Gastrocnemius medialis (tissue), 4 donors: ENCODE measurements at regions not wholly inside any gene's neighbourhood (a gene's known extent, or its start where the extent isn't known, plus 50 kb on each side); places are given as distances from the start of the nearest gene placed in this dataset.

Source experiments
- ATAC-seq, 2 donors: fragments of 150-250 bp; one replicate each; pipeline ENCODE4 v1.9.1; 2016
- DNase-seq, 2 donors: peaks; one replicate each; pipeline ENCODE4 v3.0.0-alpha.2; 2019
- H3K27ac ChIP-seq, 4 donors: fragments of 200-600 bp; sonication (generic); 1 replicate in 1 of 4; 2 replicates in 3 of 4; pipeline ENCODE4 v1.5.1; 2016 to 2018; ENCODE audit warnings: mild to moderate bottlenecking in 2 of 4, moderate library complexity in 1 of 4
- H3K27me3 ChIP-seq, 3 donors: fragments of 200-600 bp; sonication (generic) in 2 of 3; 1 replicate in 1 of 3; 2 replicates in 2 of 3; pipeline versions ENCODE4 v1.5.1 to v1.6.0; 2016 to 2019; ENCODE audit warnings: mild to moderate bottlenecking in 1 of 3, moderate library complexity in 1 of 3
- H3K36me3 ChIP-seq, 2 donors: fragments of 200-600 bp; sonication (generic) in 1 of 2; one replicate each; pipeline ENCODE4 v1.5.1; 2017 to 2018
- H3K4me1 ChIP-seq, 2 donors: fragments of 200-600 bp; sonication (generic) in 1 of 2; one replicate each; pipeline ENCODE4 v1.5.1; 2016 to 2017; ENCODE audit warnings: mild to moderate bottlenecking in 2 of 2
- H3K4me3 ChIP-seq, 4 donors: fragments of 200-600 bp; sonication (generic) in 3 of 4; 1 replicate in 1 of 4; 2 replicates in 3 of 4; pipeline ENCODE4 v1.5.1; 2016 to 2019; ENCODE audit warnings: mild to moderate bottlenecking in 2 of 4
- H3K9me3 ChIP-seq, 3 donors: fragments of 200-600 bp; sonication (generic) in 2 of 3; 1 replicate in 1 of 3; 2 replicates in 2 of 3; pipeline ENCODE4 v1.5.1; 2016 to 2019
- CTCF ChIP-seq, 5 experiments: fragments of 450-650 bp in 3 of 5; fragments of 200-600 bp in 2 of 5; sonication (generic) in 2 of 5; IDR thresholded peaks in 4 of 5; conservative IDR thresholded peaks in 1 of 5; 1 replicate in 4 of 5; 2 replicates in 1 of 5; pipeline ENCODE4 v1.5.1; 2016 to 2019; ENCODE audit warnings: antibody characterized with exemption in 5 of 5, mild to moderate bottlenecking in 3 of 5, moderate library complexity in 3 of 5
- POLR2A ChIP-seq, 2 donors: fragments of 450-650 bp; IDR thresholded peaks; one replicate each; pipeline ENCODE4 v1.6.1; 2017; ENCODE audit warnings: antibody characterized with exemption in 2 of 2, mild to moderate bottlenecking in 2 of 2, moderate library complexity in 2 of 2
- in situ Hi-C, 4 donors: fragments of 200-750 bp; cut with MboI; loops; one replicate each; pipeline versions ENCODE4 v1.15.0 to v1.8.0; 2017; ENCODE audit warnings: low sequenced_read_pairs in 4 of 4
- intact Hi-C: fragments of 100-400 bp; cut with DNase I; formaldehyde crosslinking; loops from one replicate; pipeline ENCODE4 v1.15.1; 2023; ENCODE audit warnings: low total_unique reads

DNA sequence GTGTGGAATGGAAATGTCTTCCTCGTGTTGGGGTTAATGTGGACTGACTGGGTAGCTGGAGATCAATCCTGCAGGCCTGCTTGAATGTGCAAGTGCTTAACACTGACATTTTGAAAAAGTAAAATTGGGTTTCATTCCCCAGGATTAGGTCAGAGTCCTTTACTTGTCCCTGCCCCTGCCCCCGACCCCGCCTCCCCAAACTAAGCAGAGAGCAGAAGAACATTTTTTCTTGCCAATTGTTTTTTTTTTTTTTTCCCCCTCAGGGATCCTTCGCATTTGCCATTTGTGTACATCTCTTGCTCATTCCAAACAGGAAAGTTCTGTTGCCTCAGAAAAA is 147.0 kb upstream of the NR2F2 start:
- intact Hi-C loops = loop anchor here (5.0 to 10.0 kb wide), 2 partner anchors 131 to 151 kb away; partner anchors contain the start of gene NR2F2
- in situ Hi-C loops = no loop called here
- no peak overlapping the region for H3K4me3 ChIP-seq
- TF ChIP-seq CTCF (IDR thresholded peaks at IDR 0.05 in 4 of 5, conservative IDR thresholded peaks at IDR 0.05 in 1 of 5) = no peak
- no peak for TF ChIP-seq POLR2A (IDR thresholded peaks at IDR 0.05)
- H3K4me1 ChIP-seq = peaks cover 0 to 7% of the 10 kb centered on the region in 2 donors
- H3K9me3 ChIP-seq = no peaks in the 10 kb centered on the region
- no peaks in the 10 kb centered on the region for H3K27me3 ChIP-seq
- H3K27ac ChIP-seq = no peak overlapping the region
- ATAC-seq (no peak), DNase-seq (no peak)
- no peaks in the 10 kb centered on the region for H3K36me3 ChIP-seq

DNA sequence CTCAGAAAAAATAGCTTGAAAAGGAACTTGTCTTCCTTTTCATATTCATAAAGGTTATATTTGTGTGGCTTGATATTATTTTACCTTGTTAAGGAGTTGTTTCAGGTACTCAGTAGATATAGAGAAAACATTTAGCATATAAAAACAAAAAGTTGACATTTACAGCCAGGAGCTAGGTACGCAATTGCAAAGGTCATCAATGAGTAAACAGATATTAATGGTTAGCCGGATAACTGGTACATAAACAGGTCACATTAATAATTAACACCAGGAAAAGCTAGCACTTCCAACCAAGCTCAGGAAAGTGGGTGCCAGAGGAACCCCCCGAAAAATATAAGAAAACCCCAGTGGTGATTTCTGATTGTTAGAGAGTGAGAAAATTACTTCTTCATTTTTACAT is 146.6 kb upstream of the NR2F2 start:
- TF ChIP-seq CTCF (IDR thresholded peaks at IDR 0.05 in 4 of 5, conservative IDR thresholded peaks at IDR 0.05 in 1 of 5) (no peak), POLR2A (IDR thresholded peaks at IDR 0.05) (no peak)
- H3K27me3 ChIP-seq = no peaks in the 10 kb centered on the region
- in situ Hi-C loops (no loop called here), intact Hi-C loops (loop anchor here (5.0 to 10.0 kb wide), 2 partner anchors 132 to 151 kb away; partner anchors contain the start of gene NR2F2)
- no peaks in the 10 kb centered on the region for H3K9me3 ChIP-seq
- peaks cover 0 to 7% of the 10 kb centered on the region in 2 donors for H3K4me1 ChIP-seq
- no peak for ATAC-seq
- no peaks in the 10 kb centered on the region for H3K36me3 ChIP-seq
- no peak for DNase-seq
- no peak overlapping the region for H3K27ac ChIP-seq
- H3K4me3 ChIP-seq = no peak overlapping the region

- no peak overlapping the region for H3K4me3 ChIP-seq
- H3K36me3 ChIP-seq = no peaks in the 10 kb centered on the region
- peaks cover 0 to 7% of the 10 kb centered on the region in 2 donors for H3K4me1 ChIP-seq
- no peaks in the 10 kb centered on the region for H3K27me3 ChIP-seq
- no peak for ATAC-seq
- H3K9me3 ChIP-seq = no peaks in the 10 kb centered on the region
- DNase-seq = no peak
- H3K27ac ChIP-seq = no peak overlapping the region
- TF ChIP-seq CTCF (IDR thresholded peaks at IDR 0.05 in 4 of 5, conservative IDR thresholded peaks at IDR 0.05 in 1 of 5) (no peak), POLR2A (IDR thresholded peaks at IDR 0.05) (no peak)
- in situ Hi-C loops = no loop called here
- intact Hi-C loops = loop anchor here (5.0 to 10.0 kb wide), 2 partner anchors 132 to 151 kb away; partner anchors contain the start of gene NR2F2
Observed at GRCh38 chr15:96184297-96184696, 146.2 kb upstream of the NR2F2 start.

DNA sequence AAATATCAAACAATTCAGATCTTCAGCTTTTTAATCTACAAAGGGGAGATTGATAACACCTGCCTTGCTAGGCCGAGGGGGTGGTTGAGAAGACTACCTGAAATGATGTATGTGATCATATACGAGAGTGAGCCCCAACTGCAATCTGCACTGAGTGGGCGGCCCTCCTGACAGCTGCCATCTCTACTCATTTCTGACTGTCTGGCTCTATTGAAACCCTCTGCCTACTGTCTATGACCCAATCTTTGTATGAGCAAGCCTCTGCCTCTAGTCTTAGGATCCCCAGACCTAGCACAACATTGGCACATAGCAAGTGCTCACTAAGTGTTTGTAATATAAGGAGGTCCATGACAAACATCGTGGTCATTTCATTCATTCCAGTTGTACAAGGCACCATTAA is 144.4 kb upstream of the NR2F2 start:
- in situ Hi-C loops (no loop called here), intact Hi-C loops (loop anchor here (10.0 kb wide), 1 partner anchor 149 kb away; the partner anchor contains the start of gene NR2F2)
- H3K9me3 ChIP-seq = no peaks in the 10 kb centered on the region
- TF ChIP-seq POLR2A (IDR thresholded peaks at IDR 0.05) = no peak
- TF ChIP-seq CTCF (IDR thresholded peaks at IDR 0.05 in 4 of 5, conservative IDR thresholded peaks at IDR 0.05 in 1 of 5) = no peak
- ATAC-seq = no peak
- no peaks in the 10 kb centered on the region for H3K27me3 ChIP-seq
- H3K4me3 ChIP-seq = no peak overlapping the region
- no peak for DNase-seq
- no peak overlapping the region for H3K27ac ChIP-seq
- H3K4me1 ChIP-seq = peaks cover 0 to 7% of the 10 kb centered on the region in 2 donors
- H3K36me3 ChIP-seq = no peaks in the 10 kb centered on the region
